Activated T-cell treated with anti-CD3 and anti-CD28 coated beads for 1 hour (primary cell): ENCODE measurements at regions not wholly inside any gene's neighbourhood (a gene's known extent, or its start where the extent isn't known, plus 50 kb on each side); places are given as distances from the start of the nearest gene placed in this dataset.
"Not testable (repeated sequence)": the region's sequence is repeated elsewhere in the genome, so short reads cannot be mapped to it uniquely, and the experiment has no call there.

Experiments used
- DNase-seq: peaks from one replicate; pipeline ENCODE4 v3.0.0-alpha.2; 2020; ENCODE audit warnings: low read depth

- no peak for DNase-seq
Observed at GRCh38 chr9:19935422-19935821, 146.6 kb upstream of the SLC24A2 start.

GRCh38 chr9:19934301-19934871 lies 145.5 kb upstream of the SLC24A2 start:
- no peak for DNase-seq

- DNase-seq, result no peak
Observed at GRCh38 chr9:19931098-19931890, 142.5 kb upstream of the SLC24A2 start.

- DNase-seq, result no peak
Observed at GRCh38 chr9:19927560-19927959, 138.7 kb upstream of the SLC24A2 start.

GRCh38 chr9:19926774-19927173 lies 137.9 kb upstream of the SLC24A2 start:
- no peak for DNase-seq

- DNase-seq, result peak; percentile 66
Observed at GRCh38 chr9:19925674-19926503, 137.1 kb upstream of the SLC24A2 start.

GRCh38 chr9:19924080-19924479 lies 135.2 kb upstream of the SLC24A2 start:
- DNase-seq, result no peak

GRCh38 chr9:19922476-19923118 lies 133.8 kb upstream of the SLC24A2 start:
- no peak for DNase-seq

- no peak for DNase-seq
Observed at GRCh38 chr9:19920401-19920800, 131.6 kb upstream of the SLC24A2 start.

GRCh38 chr9:19918630-19919029 lies 129.8 kb upstream of the SLC24A2 start:
- DNase-seq, result no peak

GRCh38 chr9:19914044-19914443 lies 125.2 kb upstream of the SLC24A2 start:
- DNase-seq, result no peak

GRCh38 chr9:19913151-19913550 lies 124.3 kb upstream of the SLC24A2 start:
- DNase-seq, result no peak

GRCh38 chr9:19903076-19903475 lies 114.2 kb upstream of the SLC24A2 start:
- DNase-seq, result no peak

GRCh38 chr9:19901586-19901985 lies 112.7 kb upstream of the SLC24A2 start:
- DNase-seq, result no peak

GRCh38 chr9:19896161-19896560 lies 107.3 kb upstream of the SLC24A2 start:
- DNase-seq, result no peak

GRCh38 chr9:19895578-19895977 lies 106.7 kb upstream of the SLC24A2 start:
- not testable (repeated sequence) for DNase-seq

- no peak for DNase-seq
Observed at GRCh38 chr9:19895006-19895405, 106.2 kb upstream of the SLC24A2 start.

GRCh38 chr9:19885608-19886007 lies 96.8 kb upstream of the SLC24A2 start:
- DNase-seq, result no peak

GRCh38 chr9:19879062-19879461 lies 90.2 kb upstream of the SLC24A2 start:
- DNase-seq, result no peak

- no peak for DNase-seq
Observed at GRCh38 chr9:19876569-19877316, 87.9 kb upstream of the SLC24A2 start.

GRCh38 chr9:19875291-19875920 lies 86.6 kb upstream of the SLC24A2 start:
- no peak for DNase-seq
